Vagina (tissue), 2 donors: ENCODE measurements at regions not wholly inside any gene's neighbourhood (a gene's known extent, or its start where the extent isn't known, plus 50 kb on each side); places are given as distances from the start of the nearest gene placed in this dataset.
A peak's percentile ranks its signal among the peaks of the same experiment; 100 is the strongest.

Source experiments
- DNase-seq, 2 donors: peaks; one replicate each; pipeline ENCODE4 v3.0.0-alpha.2; 2017; ENCODE audit errors: extremely low spot score in 2 of 2
- H3K27ac ChIP-seq: fragments of 200-600 bp; sonication (generic); one replicate; pipeline ENCODE4 v1.5.1; 2019
- H3K27me3 ChIP-seq: fragments of 200-600 bp; sonication (generic); one replicate; pipeline ENCODE4 v1.5.1; 2019
- H3K36me3 ChIP-seq, 2 donors: fragments of 200-600 bp; sonication (generic); one replicate each; pipeline ENCODE4 v1.5.1; 2017 to 2019
- H3K4me1 ChIP-seq: fragments of 200-600 bp; sonication (generic); one replicate; pipeline ENCODE4 v1.5.1; 2019
- H3K4me3 ChIP-seq, 2 donors: fragments of 200-600 bp; sonication (generic); 1 replicate in 1 of 2; 2 replicates in 1 of 2; pipeline ENCODE4 v1.5.1; 2016 to 2019
- H3K9me3 ChIP-seq: fragments of 200-600 bp; sonication (generic); one replicate; pipeline ENCODE4 v1.5.1; 2019
- POLR2A ChIP-seq, 2 donors: fragments of 450-650 bp; IDR thresholded peaks; one replicate each; pipeline ENCODE4 v1.6.1; 2017; ENCODE audit warnings: antibody characterized with exemption in 2 of 2, mild to moderate bottlenecking in 2 of 2, moderate library complexity in 2 of 2
- POLR2AphosphoS5 ChIP-seq, 2 donors: sonication (generic); formaldehyde crosslinking; IDR thresholded peaks; one replicate each; pipeline ENCODE4 v1.9.0; 2017; ENCODE audit warnings: antibody characterized with exemption in 2 of 2, mild to moderate bottlenecking in 2 of 2, low read depth in 1 of 2; ENCODE audit not compliant: insufficient read depth in 1 of 2
- intact Hi-C: fragments of 100-400 bp; cut with DNase I; formaldehyde crosslinking; loops from one replicate; pipeline ENCODE4 v1.15.1; 2023
- TF ChIP-seq, protein P1 (sequence below), 3 experiments: fragments of 450-650 bp in 2 of 3; fragments of 200-600 bp in 1 of 3; sonication (generic) in 1 of 3; IDR thresholded peaks; one replicate each; pipeline ENCODE4 v1.5.1; 2017 to 2019; ENCODE audit warnings: antibody characterized with exemption in 3 of 3, mild to moderate bottlenecking in 2 of 3, moderate library complexity in 2 of 3

DNA sequence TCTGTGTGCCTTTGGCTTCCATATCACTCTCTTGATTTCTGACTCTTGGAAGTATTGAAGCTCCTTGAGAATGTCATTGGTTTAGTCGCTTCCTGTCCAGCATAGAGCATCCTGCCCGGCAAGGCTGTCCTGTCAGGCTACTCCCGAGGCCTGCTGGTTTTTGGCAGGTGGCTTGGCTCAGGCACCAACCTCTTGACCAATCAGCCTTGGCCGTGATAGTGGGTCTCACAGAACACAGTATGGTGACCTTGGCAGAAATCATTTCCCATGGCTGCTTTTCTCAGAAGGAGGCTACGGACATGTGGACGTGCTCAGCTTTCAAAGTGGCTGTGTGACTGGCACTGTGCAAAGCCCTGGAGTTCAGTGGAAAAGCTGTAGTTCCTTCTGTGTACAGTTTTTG is 516.9 kb downstream of the REEP3 start:
- Histone ChIP-seq H3K27ac (no peak overlapping the region), H3K36me3 (no peaks in the 10 kb centered on the region), H3K27me3 (no peaks in the 10 kb centered on the region), H3K4me3 (no peak overlapping the region), H3K9me3 (no peaks in the 10 kb centered on the region), H3K4me1 (peaks cover 18% of the 10 kb centered on the region)
- intact Hi-C loops: no loop called here
- DNase-seq: no peak
- TF ChIP-seq, protein P1, sequence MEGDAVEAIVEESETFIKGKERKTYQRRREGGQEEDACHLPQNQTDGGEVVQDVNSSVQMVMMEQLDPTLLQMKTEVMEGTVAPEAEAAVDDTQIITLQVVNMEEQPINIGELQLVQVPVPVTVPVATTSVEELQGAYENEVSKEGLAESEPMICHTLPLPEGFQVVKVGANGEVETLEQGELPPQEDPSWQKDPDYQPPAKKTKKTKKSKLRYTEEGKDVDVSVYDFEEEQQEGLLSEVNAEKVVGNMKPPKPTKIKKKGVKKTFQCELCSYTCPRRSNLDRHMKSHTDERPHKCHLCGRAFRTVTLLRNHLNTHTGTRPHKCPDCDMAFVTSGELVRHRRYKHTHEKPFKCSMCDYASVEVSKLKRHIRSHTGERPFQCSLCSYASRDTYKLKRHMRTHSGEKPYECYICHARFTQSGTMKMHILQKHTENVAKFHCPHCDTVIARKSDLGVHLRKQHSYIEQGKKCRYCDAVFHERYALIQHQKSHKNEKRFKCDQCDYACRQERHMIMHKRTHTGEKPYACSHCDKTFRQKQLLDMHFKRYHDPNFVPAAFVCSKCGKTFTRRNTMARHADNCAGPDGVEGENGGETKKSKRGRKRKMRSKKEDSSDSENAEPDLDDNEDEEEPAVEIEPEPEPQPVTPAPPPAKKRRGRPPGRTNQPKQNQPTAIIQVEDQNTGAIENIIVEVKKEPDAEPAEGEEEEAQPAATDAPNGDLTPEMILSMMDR (IDR thresholded peaks at IDR 0.05): no peak

DNA sequence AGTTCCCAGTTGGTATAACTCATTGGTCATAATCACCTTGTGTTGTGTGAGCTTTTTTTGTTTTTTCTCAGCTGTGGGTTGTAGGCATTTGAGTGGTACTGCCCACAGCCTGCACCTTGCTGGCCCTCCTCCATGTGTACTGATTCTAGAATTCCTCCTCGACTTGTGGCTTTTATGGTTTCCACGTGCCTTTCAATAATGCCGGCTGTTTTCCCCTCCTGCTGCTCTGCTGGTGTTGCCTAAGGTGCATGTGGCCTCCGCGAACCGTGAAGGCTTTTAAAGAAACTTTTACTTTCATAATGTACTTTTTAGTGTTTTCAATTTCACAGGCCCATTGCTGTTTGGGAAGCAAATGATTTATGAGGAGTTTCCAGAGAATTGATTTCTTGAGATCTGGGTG is 518.0 kb downstream of the REEP3 start:
- no peaks in the 10 kb centered on the region for H3K9me3 ChIP-seq
- intact Hi-C loops: no loop called here
- TF ChIP-seq, protein P1 (IDR thresholded peaks at IDR 0.05): no peak
- TF ChIP-seq POLR2A (IDR thresholded peaks at IDR 0.05) (no peak), POLR2AphosphoS5 (IDR thresholded peaks at IDR 0.05; ENCODE audit: insufficient read depth in 1 of 2, low read depth in 1 of 2) (no peak)
- no peak for DNase-seq
- no peak overlapping the region for H3K27ac ChIP-seq
- H3K4me3 ChIP-seq: no peak overlapping the region
- peaks cover 18% of the 10 kb centered on the region for H3K4me1 ChIP-seq
- no peaks in the 10 kb centered on the region for H3K27me3 ChIP-seq
- no peaks in the 10 kb centered on the region for H3K36me3 ChIP-seq

DNA sequence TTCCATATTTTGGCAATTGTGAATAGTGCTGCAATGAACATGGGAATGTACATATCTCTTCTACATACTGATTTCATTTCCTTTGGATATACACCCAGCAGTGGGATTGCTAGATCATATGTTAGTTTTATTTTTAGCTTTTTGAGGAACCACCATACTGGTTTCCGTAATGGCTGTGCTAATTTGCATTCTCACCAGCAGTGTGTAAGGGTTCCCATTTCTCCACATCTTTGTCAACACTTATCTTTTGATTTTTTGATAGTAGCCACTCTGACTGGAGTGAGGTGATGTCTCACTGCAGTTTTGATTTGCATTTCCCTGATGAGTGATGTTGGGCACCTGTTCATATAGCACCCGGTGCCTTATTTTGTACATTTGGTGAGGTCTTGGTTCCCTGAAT is 519.6 kb downstream of the REEP3 start:
- intact Hi-C loops: no loop called here
- Histone ChIP-seq H3K36me3 (no peaks in the 10 kb centered on the region), H3K4me3 (no peak overlapping the region), H3K27me3 (no peaks in the 10 kb centered on the region), H3K27ac (no peak overlapping the region), H3K9me3 (no peaks in the 10 kb centered on the region), H3K4me1 (peaks cover 18% of the 10 kb centered on the region)
- TF ChIP-seq POLR2A (IDR thresholded peaks at IDR 0.05) (no peak), POLR2AphosphoS5 (IDR thresholded peaks at IDR 0.05; ENCODE audit: insufficient read depth in 1 of 2, low read depth in 1 of 2) (no peak)
- TF ChIP-seq, protein P1 (IDR thresholded peaks at IDR 0.05): no peak
- DNase-seq: no peak

DNA sequence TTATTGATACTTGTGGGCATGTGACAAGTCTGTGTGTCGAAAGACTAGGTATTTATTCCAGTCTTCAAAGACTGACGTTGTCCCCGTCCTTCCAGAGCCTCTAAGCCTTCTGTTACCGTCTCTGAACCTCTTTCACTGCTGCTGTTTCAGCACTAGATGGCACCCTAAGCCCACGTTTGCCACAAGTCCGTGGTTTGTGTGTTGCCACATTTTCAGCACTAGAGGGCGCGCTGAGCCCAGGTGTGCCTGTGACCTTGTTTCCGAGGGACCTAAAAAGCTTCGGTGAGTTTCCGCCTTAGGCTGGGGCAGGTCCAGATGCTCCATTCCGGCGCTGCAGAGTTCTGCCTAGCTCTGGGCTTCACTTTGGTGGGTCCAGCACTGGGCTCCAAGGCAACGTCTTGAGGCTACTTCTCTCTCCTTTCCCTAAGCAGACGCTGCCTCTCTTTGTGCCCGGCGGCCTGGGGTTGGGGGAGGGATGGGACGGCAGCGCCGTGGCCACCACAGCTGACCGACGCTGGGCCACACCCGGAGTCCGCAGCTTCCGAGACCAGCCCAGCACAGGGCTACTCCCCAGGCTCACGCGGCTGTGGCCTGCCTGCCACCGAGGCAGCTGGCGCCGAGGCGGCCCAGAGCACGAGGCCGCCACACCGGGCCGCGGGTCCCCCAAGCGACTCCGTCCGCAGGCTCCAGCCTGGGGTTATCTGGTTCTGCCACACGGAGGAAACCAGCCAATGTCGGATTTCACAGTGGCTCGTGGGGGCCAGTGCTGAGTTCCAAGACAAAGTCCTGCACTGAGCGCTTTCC is 520.2 kb downstream of the REEP3 start:
- Histone ChIP-seq H3K27ac (no peak overlapping the region), H3K4me3 (peak overlapping the region in 1 of 2 donors; percentile 22), H3K9me3 (no peaks in the 10 kb centered on the region), H3K4me1 (peaks cover 15% of the 10 kb centered on the region), H3K36me3 (no peaks in the 10 kb centered on the region), H3K27me3 (no peaks in the 10 kb centered on the region)
- intact Hi-C loops: no loop called here
- no peak for TF ChIP-seq POLR2AphosphoS5 (IDR thresholded peaks at IDR 0.05; ENCODE audit: insufficient read depth in 1 of 2, low read depth in 1 of 2)
- TF ChIP-seq, protein P1 (IDR thresholded peaks at IDR 0.05): peak; percentile 62 to 87 (median 70)
- TF ChIP-seq POLR2A (IDR thresholded peaks at IDR 0.05): no peak
- no peak for DNase-seq

DNA sequence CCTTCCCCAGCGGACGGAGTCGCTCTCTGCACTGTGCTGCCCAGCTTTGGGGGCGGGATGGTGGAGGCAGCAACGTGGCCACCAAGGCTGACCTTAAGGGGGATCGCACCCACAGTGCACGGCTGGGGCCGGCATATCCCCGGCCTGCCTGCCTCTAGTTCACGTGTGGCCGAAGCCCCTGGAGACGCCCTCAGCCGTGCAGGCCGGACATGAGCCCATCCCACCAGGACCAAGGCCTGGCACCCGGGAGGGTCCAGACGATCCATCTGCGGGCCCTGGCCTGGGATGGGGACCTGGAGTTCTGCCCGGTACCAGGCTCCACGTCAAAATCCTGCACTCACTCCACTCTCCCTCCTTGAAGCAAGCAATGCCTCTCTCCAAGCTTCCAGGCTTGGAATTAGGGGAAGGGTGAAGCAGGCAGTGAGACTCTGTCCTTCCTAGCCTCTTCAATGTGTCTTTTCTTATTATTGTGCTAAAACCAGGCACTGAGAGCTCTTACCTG is 520.8 kb downstream of the REEP3 start:
- no peak for DNase-seq
- no peak overlapping the region for H3K4me3 ChIP-seq
- H3K4me1 ChIP-seq: peaks cover 10% of the 10 kb centered on the region
- TF ChIP-seq POLR2AphosphoS5 (IDR thresholded peaks at IDR 0.05; ENCODE audit: insufficient read depth in 1 of 2, low read depth in 1 of 2): no peak
- no peak for TF ChIP-seq POLR2A (IDR thresholded peaks at IDR 0.05)
- TF ChIP-seq, protein P1 (IDR thresholded peaks at IDR 0.05): no peak
- no peaks in the 10 kb centered on the region for H3K9me3 ChIP-seq
- H3K36me3 ChIP-seq: no peaks in the 10 kb centered on the region
- no peak overlapping the region for H3K27ac ChIP-seq
- no peaks in the 10 kb centered on the region for H3K27me3 ChIP-seq
- intact Hi-C loops: no loop called here
